HT-29 (cell line): ENCODE measurements at regions not wholly inside any gene's neighbourhood (a gene's known extent, or its start where the extent isn't known, plus 50 kb on each side); places are given as distances from the start of the nearest gene placed in this dataset.
"Not testable (repeated sequence)": the region's sequence is repeated elsewhere in the genome, so short reads cannot be mapped to it uniquely, and the experiment has no call there.

ENCODE experiments used
- DNase-seq: peaks from one replicate; pipeline ENCODE4 v3.0.0-alpha.2; 2015; ENCODE audit warnings: low spot score

DNA sequence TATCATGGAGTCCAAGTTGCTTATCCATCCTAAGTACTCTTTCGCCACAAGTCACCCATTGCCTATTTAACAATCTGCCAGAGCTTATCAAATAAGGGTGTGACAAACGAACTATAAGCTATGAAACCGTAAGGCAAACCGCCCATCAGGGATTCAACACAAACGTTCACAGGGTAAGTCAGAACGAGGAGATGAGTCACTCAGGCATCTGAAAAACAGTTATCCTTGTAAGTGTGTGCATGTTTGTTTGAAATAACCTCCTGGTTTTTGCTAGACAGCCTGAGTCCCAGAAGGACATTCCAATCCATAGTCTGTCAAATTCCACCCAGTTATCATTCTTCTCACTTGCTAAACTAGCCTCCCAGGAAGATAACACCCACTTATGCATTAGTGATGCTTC lies 299.1 kb downstream of the PAX3 start:
- no peak for DNase-seq

GRCh38 chr2:221999166-221999565 lies 299.6 kb downstream of the PAX3 start:
- DNase-seq: no peak

GRCh38 chr2:221997683-221998082 lies 301.1 kb downstream of the PAX3 start:
- DNase-seq: no peak

DNA sequence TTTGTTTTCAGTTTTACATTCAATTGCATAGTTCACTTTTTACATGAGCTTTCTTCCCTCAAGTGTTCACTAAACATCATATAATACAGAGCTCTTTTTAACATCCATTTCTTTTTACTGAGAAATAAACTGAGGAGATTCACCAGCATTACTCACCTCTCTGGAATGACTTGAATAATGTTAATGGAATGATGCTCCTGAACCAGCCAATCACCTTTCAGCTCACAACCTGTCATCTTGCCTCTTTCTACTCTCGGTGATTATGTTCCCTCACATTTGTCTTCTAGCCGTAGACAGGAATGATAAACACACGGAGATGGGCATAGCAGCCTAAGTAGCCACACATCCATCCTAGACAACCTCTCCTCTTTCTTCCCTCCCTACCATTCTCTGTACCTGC lies 301.7 kb downstream of the PAX3 start:
- DNase-seq: no peak

GRCh38 chr2:221994926-221995325 lies 303.9 kb downstream of the PAX3 start:
- no peak for DNase-seq

DNA sequence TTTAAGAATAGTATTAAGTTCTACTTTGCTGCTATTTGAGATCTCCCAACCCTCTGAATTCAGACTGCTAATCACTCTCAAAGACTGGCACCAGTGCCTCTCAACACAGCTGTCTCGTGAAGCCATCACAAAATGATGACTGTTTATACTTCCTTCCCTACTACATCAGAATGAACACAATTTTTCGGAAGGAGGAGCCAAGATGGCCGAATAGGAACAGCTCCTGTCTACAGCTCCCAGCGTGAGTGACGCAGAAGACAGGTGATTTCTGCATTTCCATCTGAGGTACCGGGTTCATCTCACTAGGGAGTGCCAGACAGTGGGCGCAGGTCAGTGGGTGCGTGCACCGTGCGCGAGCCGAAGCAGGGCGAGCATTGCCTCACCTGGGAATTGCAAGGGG lies 314.4 kb downstream of the PAX3 start:
- not testable (repeated sequence) for DNase-seq

DNA sequence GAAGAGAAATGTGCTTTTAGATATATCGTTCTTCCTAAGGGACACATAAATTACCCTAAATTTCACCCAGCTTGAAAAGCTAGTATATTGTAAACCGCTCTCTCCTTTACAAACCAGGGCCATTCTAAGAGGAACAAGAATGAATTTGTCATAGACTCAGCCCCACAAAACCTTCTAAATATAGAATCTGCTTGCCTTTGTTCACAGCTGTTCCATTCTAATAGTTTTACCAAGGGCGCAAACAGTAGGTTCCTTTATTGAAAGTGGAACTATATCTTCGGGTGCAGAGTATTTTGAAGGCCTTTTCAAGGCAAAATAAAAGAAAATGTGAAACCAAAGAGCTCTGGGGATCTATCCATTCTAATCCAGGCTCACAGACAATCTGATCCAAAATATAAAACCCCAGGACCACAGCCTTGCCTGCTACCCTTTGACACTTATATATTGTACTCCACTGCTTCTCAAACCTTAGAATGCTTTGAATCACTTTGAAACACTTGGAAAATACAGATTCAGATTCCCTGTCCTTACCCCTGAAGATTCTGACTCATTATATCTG lies 316.8 kb downstream of the PAX3 start:
- DNase-seq: no peak

- DNase-seq: no peak
These were observed 323.6 kb downstream of the PAX3 start for GRCh38 chr2:221975151-221975550.

DNA sequence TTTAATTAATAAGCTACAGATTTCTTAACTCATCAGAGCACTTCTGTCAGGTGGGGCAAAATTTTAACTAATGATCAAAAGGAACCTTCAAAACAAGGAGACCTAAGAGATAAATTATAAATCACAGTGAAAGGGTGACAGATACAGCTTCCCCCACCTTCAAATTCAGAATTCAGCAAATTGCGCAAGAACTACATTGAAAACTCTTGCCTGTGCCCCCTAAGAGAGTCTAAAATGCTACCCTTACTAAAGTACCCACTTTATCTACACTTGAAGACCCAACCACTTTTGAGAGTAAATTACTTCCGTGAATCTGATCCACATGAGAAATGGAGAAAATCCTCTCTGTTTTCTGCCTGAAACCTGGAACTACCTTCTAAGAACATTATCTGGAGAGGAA lies 324.9 kb downstream of the PAX3 start:
- no peak for DNase-seq

DNA sequence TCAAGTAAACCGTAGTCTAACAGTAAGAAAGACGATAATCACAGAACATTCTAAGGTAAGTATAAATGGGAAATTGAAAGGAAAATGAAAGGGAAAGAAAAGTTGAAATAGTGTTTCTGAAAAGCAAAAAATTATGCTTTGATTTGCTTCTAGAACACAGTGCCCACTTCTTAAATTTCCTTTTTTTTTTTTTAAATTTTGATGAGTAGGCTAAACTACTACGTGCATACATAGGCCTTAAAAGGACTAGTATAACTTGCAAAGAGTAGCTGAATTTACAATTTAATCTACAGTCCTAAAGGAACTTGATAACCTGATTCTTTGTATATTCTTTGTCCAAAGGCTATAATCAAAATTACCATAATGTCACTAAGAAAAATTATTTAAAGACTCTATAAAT lies 325.3 kb downstream of the PAX3 start:
- no peak for DNase-seq

GRCh38 chr2:221972813-221973478 lies 325.9 kb downstream of the PAX3 start:
- no peak for DNase-seq

- no peak for DNase-seq
These were observed 328.4 kb downstream of the PAX3 start for GRCh38 chr2:221970389-221970788.

GRCh38 chr2:221969830-221970144 lies 329.0 kb downstream of the PAX3 start:
- no peak for DNase-seq

DNA sequence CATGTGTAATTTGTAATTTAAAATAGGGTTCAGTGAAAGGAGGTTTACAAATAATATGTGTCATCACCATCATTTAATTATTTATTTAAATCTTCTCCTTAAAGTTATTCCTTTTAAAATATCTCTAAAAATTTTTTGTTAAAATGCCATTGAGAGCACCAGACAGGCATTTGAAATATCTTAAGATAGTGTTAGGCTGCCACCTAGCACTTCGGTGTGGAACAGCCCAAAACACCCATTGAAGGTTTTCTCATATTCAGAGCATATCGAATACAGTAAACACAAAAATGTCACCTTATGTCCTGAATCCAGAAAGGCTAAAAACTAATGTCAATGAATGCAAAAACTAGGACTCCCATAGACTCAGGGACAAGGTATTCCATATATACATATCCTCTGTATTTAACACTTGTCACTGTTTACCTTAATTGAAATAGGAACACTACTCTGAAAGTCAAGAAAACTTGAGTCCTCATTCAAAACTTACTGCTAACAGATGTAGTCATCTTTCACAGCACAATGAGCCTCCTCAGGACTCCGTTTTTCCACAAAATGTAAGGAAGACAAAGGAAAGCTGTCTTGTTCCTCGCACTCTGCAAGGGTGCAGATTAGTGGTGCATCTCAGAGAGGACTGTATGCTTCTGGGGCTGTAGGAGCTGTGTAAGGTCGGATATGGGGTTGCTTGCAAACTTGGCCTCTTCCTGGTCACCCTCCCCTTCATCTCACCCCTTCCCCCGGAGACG lies 329.5 kb downstream of the PAX3 start:
- peak; percentile 29 for DNase-seq

GRCh38 chr2:221962186-221962585 lies 336.6 kb downstream of the PAX3 start:
- no peak for DNase-seq

GRCh38 chr2:221961561-221961960 lies 337.2 kb downstream of the PAX3 start:
- no peak for DNase-seq

GRCh38 chr2:221958224-221958623 lies 340.6 kb downstream of the PAX3 start:
- no peak for DNase-seq

DNA sequence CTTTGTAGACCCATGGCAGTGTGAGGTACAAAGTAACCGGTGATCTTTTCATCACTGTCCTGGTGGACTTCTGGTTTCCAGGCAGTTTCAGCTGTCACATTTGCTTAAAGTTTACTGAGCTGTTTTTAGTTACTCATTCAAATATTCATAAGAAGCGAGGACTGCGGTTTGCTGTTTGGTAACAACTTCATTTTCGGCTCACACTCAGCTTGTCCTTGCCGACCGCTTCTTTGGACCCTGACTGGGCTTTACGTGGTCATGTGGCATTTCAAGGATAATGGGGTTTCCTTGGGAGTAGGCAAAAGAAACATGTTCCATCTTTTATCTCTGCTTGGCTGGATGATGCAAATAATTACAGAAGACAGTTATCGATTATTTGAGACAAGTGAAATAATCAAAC lies 350.7 kb downstream of the PAX3 start:
- DNase-seq: no peak

DNA sequence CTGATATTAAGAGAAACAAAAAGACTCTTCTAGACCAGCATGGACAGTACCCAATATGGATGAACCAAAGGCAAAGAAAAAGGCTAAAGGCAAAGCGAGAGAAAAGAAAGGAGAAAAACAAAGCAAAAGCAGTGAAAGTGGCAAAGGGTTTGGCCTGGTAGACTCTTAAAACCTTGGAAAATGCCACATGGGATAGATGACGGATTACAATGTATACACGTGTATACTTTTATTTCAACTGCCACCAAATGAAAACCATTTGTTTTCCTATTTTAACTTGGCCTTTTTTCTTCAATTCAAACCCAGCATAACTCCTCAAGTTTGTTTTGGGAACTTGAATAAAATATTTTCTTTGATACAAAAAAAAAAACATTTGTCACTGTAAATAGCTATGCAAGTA lies 354.3 kb downstream of the PAX3 start:
- DNase-seq: not testable (repeated sequence)

DNA sequence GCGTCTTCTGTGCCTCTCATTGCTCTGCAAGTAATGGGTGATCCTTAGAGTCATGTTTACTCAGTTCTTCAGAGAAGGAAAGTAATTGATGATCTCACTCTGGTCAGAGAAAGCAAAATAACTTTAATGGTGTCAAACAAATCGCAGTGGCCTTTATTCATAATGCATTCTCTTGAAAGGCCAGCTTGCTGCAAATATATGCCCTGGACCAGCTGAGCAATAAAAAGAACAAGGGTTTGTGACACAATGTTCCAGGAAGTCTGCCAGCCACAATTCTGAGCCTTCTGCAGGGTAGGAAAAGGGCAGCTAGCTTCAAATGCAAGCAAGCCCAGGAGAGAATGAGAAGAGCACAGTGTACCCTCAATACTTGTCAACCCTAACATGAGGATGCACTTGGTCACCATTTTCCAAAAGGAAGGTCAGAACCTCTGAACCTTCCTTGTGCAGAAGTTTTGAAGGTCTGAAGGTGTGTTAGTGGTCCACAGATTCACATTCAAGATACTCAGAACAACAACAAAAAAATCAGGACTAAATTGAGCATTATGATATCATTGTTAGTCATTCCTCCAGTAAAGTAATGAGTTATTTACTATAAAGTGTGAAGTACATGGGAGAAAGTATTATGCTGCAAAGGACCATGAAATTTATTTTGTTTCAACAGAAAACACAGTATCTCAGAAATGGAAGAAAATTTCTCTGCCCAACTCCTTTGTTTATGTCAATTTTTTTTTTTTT lies 355.6 kb downstream of the PAX3 start:
- no peak for DNase-seq

DNA sequence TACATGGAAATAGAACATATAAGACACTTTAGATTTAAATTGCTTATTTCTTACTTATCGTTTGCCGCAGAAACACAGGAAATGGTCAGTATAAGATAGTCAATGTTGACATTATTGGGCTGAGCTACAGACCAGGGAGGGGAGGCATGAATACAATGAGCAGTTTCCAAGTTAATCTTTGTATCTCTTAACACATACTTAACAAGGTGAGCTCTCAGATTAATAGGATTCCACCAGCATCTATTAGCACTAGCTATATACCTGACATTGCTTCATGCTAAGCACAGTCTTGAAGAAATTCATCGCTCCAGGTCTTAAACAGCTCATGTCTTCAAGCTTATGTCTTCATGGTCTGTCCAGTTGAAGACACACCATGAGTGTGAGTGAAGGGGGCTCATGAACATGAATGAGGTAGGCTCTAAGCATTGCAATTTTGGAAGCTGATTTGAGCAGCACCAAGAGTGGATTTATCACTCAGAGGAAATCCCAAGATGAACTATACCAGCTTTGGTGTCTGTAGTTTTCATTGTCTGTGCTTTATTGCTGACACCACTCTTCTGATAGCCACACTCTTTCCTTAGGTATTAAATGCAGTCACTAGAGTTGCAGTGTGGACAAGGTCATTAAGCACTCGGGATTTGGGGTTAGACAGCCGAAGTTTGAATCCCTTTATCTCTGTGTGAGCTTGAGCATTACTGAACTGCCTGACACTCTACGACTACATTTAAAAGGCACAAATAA lies 359.3 kb upstream of the EPHA4 start:
- DNase-seq: no peak

DNA sequence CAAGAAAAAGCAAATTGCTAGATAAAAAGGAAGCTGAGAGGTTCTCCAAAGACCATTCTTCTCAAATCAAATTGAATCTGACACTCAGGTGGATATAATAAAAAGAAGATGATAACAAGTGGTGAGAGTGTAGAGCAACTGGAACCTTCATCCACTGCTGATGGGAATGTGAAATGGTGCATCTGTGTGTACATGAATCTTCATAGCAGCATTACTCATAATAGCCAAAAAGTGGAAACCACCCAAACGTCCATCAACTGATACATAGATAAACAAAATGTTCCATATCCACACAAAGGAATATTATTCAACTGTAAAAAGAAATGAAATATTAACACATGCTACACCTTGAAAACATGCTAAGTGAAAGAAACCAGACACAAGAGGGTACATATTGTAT lies 357.2 kb upstream of the EPHA4 start:
- no peak for DNase-seq
